ENCODE measurements at regions not wholly inside any gene's neighbourhood (a gene's known extent, or its start where the extent isn't known, plus 50 kb on each side); places are given as distances from the start of the nearest gene placed in this dataset.

- peaks cover 9 to 29% of the 10 kb centered on the region in 2 experiments for H3K27me3 ChIP-seq (ENCODE audit: control insufficient read depth in 1 of 2, insufficient read depth in 2 of 2, low read length in 2 of 2)
- DNase-seq (no peak), ATAC-seq (ENCODE audit: poor library complexity) (no peak)
- no peak overlapping the region for H3K27ac Mint-ChIP-seq
- peaks cover 6% of the 10 kb centered on the region for H3K4me1 ChIP-seq (ENCODE audit: insufficient read depth, low read length)
- ChIA-PET CTCF (interaction anchor here (0.5 to 1.3 kb wide), 5 partner anchors 9 to 546 kb away, joined by 3 to 4 read pairs (median 3); no protein-coding TSS in a partner anchor), POLR2A (interaction anchor here (1.4 kb wide), 2 partner anchors 10 to 251 kb away, joined by 4 read pairs; no protein-coding TSS in a partner anchor)
- H3K27ac ChIP-seq (ENCODE audit: low read depth in 1 of 2, low read length in 2 of 2), result no peak overlapping the region
- no peaks in the 10 kb centered on the region for H3K36me3 ChIP-seq (ENCODE audit: insufficient read depth, low read length)
- peaks cover 0 to 5% of the 10 kb centered on the region in 2 experiments for H3K9me3 ChIP-seq (ENCODE audit: control insufficient read depth in 1 of 2, insufficient read depth in 1 of 2, low read length in 2 of 2)
- no peaks in the 10 kb centered on the region for H3K36me3 Mint-ChIP-seq (ENCODE audit: low read depth)
- H3K4me3 Mint-ChIP-seq, result no peak overlapping the region
- H3K4me3 ChIP-seq (ENCODE audit: low read length), result no peak overlapping the region
- no peak for TF ChIP-seq CTCF (IDR thresholded peaks at IDR 0.05)
- peaks cover 68% of the 10 kb centered on the region for H3K27me3 Mint-ChIP-seq
- H3K9me3 Mint-ChIP-seq, result no peaks in the 10 kb centered on the region
- intact Hi-C loops (cut with DNase I, micrococcal nuclease), result loop anchor here (1.0 to 2.0 kb wide), 3 partner anchors 253 to 284 kb away; no protein-coding TSS in a partner anchor
- H3K4me1 Mint-ChIP-seq (ENCODE audit: low read depth), result peaks cover 8% of the 10 kb centered on the region
Measured at GRCh38 chr3:150220799-150221198, 187.3 kb upstream of the TSC22D2 start.

GRCh38 chr3:150220041-150220440, 188.1 kb upstream of the TSC22D2 start:
- H3K4me3 ChIP-seq (ENCODE audit: low read length), result no peak overlapping the region
- H3K4me3 Mint-ChIP-seq, result no peak overlapping the region
- H3K9me3 ChIP-seq (ENCODE audit: control insufficient read depth in 1 of 2, insufficient read depth in 1 of 2, low read length in 2 of 2), result peaks cover 0 to 5% of the 10 kb centered on the region in 2 experiments
- no peak overlapping the region for H3K27ac ChIP-seq (ENCODE audit: low read depth in 1 of 2, low read length in 2 of 2)
- no peak overlapping the region for H3K27ac Mint-ChIP-seq
- no peaks in the 10 kb centered on the region for H3K36me3 ChIP-seq (ENCODE audit: insufficient read depth, low read length)
- ChIA-PET CTCF (interaction anchor here (0.5 to 1.3 kb wide), 5 partner anchors 8 to 545 kb away, joined by 3 to 4 read pairs (median 3); no protein-coding TSS in a partner anchor), POLR2A (interaction anchor here (1.4 kb wide), 2 partner anchors 9 to 250 kb away, joined by 4 read pairs; no protein-coding TSS in a partner anchor)
- H3K4me1 ChIP-seq (ENCODE audit: insufficient read depth, low read length), result peaks cover 6% of the 10 kb centered on the region
- no peaks in the 10 kb centered on the region for H3K9me3 Mint-ChIP-seq
- TF ChIP-seq CTCF (IDR thresholded peaks at IDR 0.05), result no peak
- H3K4me1 Mint-ChIP-seq (ENCODE audit: low read depth), result peaks cover 8% of the 10 kb centered on the region
- intact Hi-C loops (cut with DNase I, micrococcal nuclease), result loop anchor here in 1 of 2 experiments (2.0 kb wide), 1 partner anchor 253 kb away; no protein-coding TSS in a partner anchor
- DNase-seq, result no peak
- no peak for ATAC-seq (ENCODE audit: poor library complexity)
- peaks cover 9 to 29% of the 10 kb centered on the region in 2 experiments for H3K27me3 ChIP-seq (ENCODE audit: control insufficient read depth in 1 of 2, insufficient read depth in 2 of 2, low read length in 2 of 2)
- H3K27me3 Mint-ChIP-seq, result peaks cover 67% of the 10 kb centered on the region
- H3K36me3 Mint-ChIP-seq (ENCODE audit: low read depth), result no peaks in the 10 kb centered on the region

- intact Hi-C loops (cut with DNase I, micrococcal nuclease), result no loop called here
- no peak overlapping the region for H3K27ac Mint-ChIP-seq
Measured at GRCh38 chr3:150218841-150219240, 189.3 kb upstream of the TSC22D2 start.

More at GRCh38 chr3:150218841-150219240, 189.3 kb upstream of the TSC22D2 start:
- Mint-ChIP-seq H3K36me3 (ENCODE audit: low read depth) (no peaks in the 10 kb centered on the region), H3K4me3 (no peak overlapping the region), H3K9me3 (no peaks in the 10 kb centered on the region), H3K27me3 (peaks cover 56% of the 10 kb centered on the region), H3K4me1 (ENCODE audit: low read depth) (peaks cover 8% of the 10 kb centered on the region)
- DNase-seq (no peak), ATAC-seq (ENCODE audit: poor library complexity) (no peak)
- Histone ChIP-seq H3K27ac (ENCODE audit: low read depth in 1 of 2, low read length in 2 of 2) (no peak overlapping the region), H3K9me3 (ENCODE audit: control insufficient read depth in 1 of 2, insufficient read depth in 1 of 2, low read length in 2 of 2) (peaks cover 0 to 5% of the 10 kb centered on the region in 2 experiments), H3K4me3 (ENCODE audit: low read length) (no peak overlapping the region), H3K36me3 (ENCODE audit: insufficient read depth, low read length) (no peaks in the 10 kb centered on the region), H3K4me1 (ENCODE audit: insufficient read depth, low read length) (peaks cover 6% of the 10 kb centered on the region), H3K27me3 (ENCODE audit: control insufficient read depth in 1 of 2, insufficient read depth in 2 of 2, low read length in 2 of 2) (peaks cover 7 to 29% of the 10 kb centered on the region in 2 experiments)
- CTCF ChIA-PET, result no interaction called here
- TF ChIP-seq CTCF (IDR thresholded peaks at IDR 0.05), result no peak
- POLR2A ChIA-PET, result no interaction called here
